WTC11 (cell line): ENCODE measurements at regions not wholly inside any gene's neighbourhood (a gene's known extent, or its start where the extent isn't known, plus 50 kb on each side); places are given as distances from the start of the nearest gene placed in this dataset.

Experiments
- ATF3 ChIP-seq: sonication (generic); formaldehyde crosslinking; conservative IDR thresholded peaks from 2 replicates; pipeline ENCODE4 v1.8.1; 2022; ENCODE audit warnings: mild to moderate bottlenecking, missing genetic modification reagents
- FOXJ3 ChIP-seq: sonication (generic); formaldehyde crosslinking; IDR thresholded peaks from 2 replicates; pipeline ENCODE4 v1.9.0; 2021; ENCODE audit warnings: missing genetic modification reagents, mild to moderate bottlenecking, borderline replicate concordance
- IRF1 ChIP-seq: sonication (generic); formaldehyde crosslinking; IDR thresholded peaks from 2 replicates; pipeline ENCODE4 v1.8.0; 2023; ENCODE audit warnings: missing genetic modification reagents

- TF ChIP-seq ATF3 (CRISPR knock-in tag) (no peak), IRF1 (CRISPR knock-in tag) (no peak), FOXJ3 (CRISPR knock-in tag) (no peak)
Observed at GRCh38 chr22:27538666-27539065, 262.9 kb downstream of the MN1 start.
